ENCODE measurements at regions not wholly inside any gene's neighbourhood (a gene's known extent, or its start where the extent isn't known, plus 50 kb on each side); places are given as distances from the start of the nearest gene placed in this dataset.

GRCh38 chr1:2928366-2929325 lies 92.6 kb upstream of the ACTRT2 start:
- TF ChIP-seq CTCF (conservative IDR thresholded peaks at IDR 0.05; ENCODE audit: low read depth, low read length) (no peak), EZH2phosphoT487 (IDR thresholded peaks at IDR 0.05; ENCODE audit: borderline replicate concordance, low read length) (no peak)

Measured in PC-3 (cell line).